ENCODE measurements at regions not wholly inside any gene's neighbourhood (a gene's known extent, or its start where the extent isn't known, plus 50 kb on each side); places are given as distances from the start of the nearest gene placed in this dataset.

- H3K4me3 ChIP-seq (ENCODE audit: insufficient read depth, low read length): no peak overlapping the region
- no peaks in the 10 kb centered on the region for H3K4me1 ChIP-seq (ENCODE audit: insufficient read depth, low read length)
- H3K79me2 ChIP-seq (ENCODE audit: insufficient read depth, low read length): no peaks in the 10 kb centered on the region
- H3K36me3 ChIP-seq (ENCODE audit: insufficient read depth, low read length): no peaks in the 10 kb centered on the region
- H2AFZ ChIP-seq (ENCODE audit: low read length): no peak overlapping the region
- no peak overlapping the region for H3K4me2 ChIP-seq (ENCODE audit: insufficient read depth, low read length)
- no peak for DNase-seq (ENCODE audit: insufficient read length, low spot score, missing footprints)
- H3K27ac ChIP-seq (ENCODE audit: low read depth, low read length): no peak overlapping the region
- H4K20me1 ChIP-seq (ENCODE audit: insufficient read depth, low read length): no peaks in the 10 kb centered on the region
- no peak for TF ChIP-seq CTCF (IDR thresholded peaks at IDR 0.05; ENCODE audit: extremely low read depth, low read depth, low read length)
- H3K9me3 ChIP-seq (ENCODE audit: low read depth, low read length): no peaks in the 10 kb centered on the region
- no peaks in the 10 kb centered on the region for H3K27me3 ChIP-seq (ENCODE audit: insufficient read depth, low read length)
Observed at GRCh38 chrX:93598076-93598475, 75.3 kb downstream of the NAP1L3 start.

- Histone ChIP-seq H2AFZ (ENCODE audit: low read length) (no peak overlapping the region), H3K9me3 (ENCODE audit: low read depth, low read length) (no peaks in the 10 kb centered on the region), H3K4me3 (ENCODE audit: insufficient read depth, low read length) (no peak overlapping the region), H3K27me3 (ENCODE audit: insufficient read depth, low read length) (no peaks in the 10 kb centered on the region), H4K20me1 (ENCODE audit: insufficient read depth, low read length) (no peaks in the 10 kb centered on the region), H3K36me3 (ENCODE audit: insufficient read depth, low read length) (no peaks in the 10 kb centered on the region), H3K4me1 (ENCODE audit: insufficient read depth, low read length) (no peaks in the 10 kb centered on the region), H3K4me2 (ENCODE audit: insufficient read depth, low read length) (no peak overlapping the region), H3K27ac (ENCODE audit: low read depth, low read length) (no peak overlapping the region), H3K79me2 (ENCODE audit: insufficient read depth, low read length) (no peaks in the 10 kb centered on the region)
- no peak for TF ChIP-seq CTCF (IDR thresholded peaks at IDR 0.05; ENCODE audit: extremely low read depth, low read depth, low read length)
- no peak for DNase-seq (ENCODE audit: insufficient read length, low spot score, missing footprints)
Observed at GRCh38 chrX:93594780-93595179, 78.6 kb downstream of the NAP1L3 start.

GRCh38 chrX:93593966-93594365 is 79.4 kb downstream of the NAP1L3 start:
- H2AFZ ChIP-seq (ENCODE audit: low read length): no peak overlapping the region
- H3K4me1 ChIP-seq (ENCODE audit: insufficient read depth, low read length): no peaks in the 10 kb centered on the region
- H3K36me3 ChIP-seq (ENCODE audit: insufficient read depth, low read length): no peaks in the 10 kb centered on the region
- H4K20me1 ChIP-seq (ENCODE audit: insufficient read depth, low read length): no peaks in the 10 kb centered on the region
- H3K27ac ChIP-seq (ENCODE audit: low read depth, low read length): no peak overlapping the region
- no peaks in the 10 kb centered on the region for H3K79me2 ChIP-seq (ENCODE audit: insufficient read depth, low read length)
- no peaks in the 10 kb centered on the region for H3K9me3 ChIP-seq (ENCODE audit: low read depth, low read length)
- TF ChIP-seq CTCF (IDR thresholded peaks at IDR 0.05; ENCODE audit: extremely low read depth, low read depth, low read length): no peak
- H3K4me2 ChIP-seq (ENCODE audit: insufficient read depth, low read length): no peak overlapping the region
- no peaks in the 10 kb centered on the region for H3K27me3 ChIP-seq (ENCODE audit: insufficient read depth, low read length)
- H3K4me3 ChIP-seq (ENCODE audit: insufficient read depth, low read length): no peak overlapping the region
- no peak for DNase-seq (ENCODE audit: insufficient read length, low spot score, missing footprints)

GRCh38 chrX:93591398-93591797 is 82.0 kb downstream of the NAP1L3 start:
- H3K36me3 ChIP-seq (ENCODE audit: insufficient read depth, low read length): no peaks in the 10 kb centered on the region
- no peak overlapping the region for H3K27ac ChIP-seq (ENCODE audit: low read depth, low read length)
- no peak overlapping the region for H3K4me3 ChIP-seq (ENCODE audit: insufficient read depth, low read length)
- H2AFZ ChIP-seq (ENCODE audit: low read length): no peak overlapping the region
- H4K20me1 ChIP-seq (ENCODE audit: insufficient read depth, low read length): no peaks in the 10 kb centered on the region
- H3K4me2 ChIP-seq (ENCODE audit: insufficient read depth, low read length): no peak overlapping the region
- peak; percentile 56 for DNase-seq (ENCODE audit: insufficient read length, low spot score, missing footprints)
- no peak for TF ChIP-seq CTCF (IDR thresholded peaks at IDR 0.05; ENCODE audit: extremely low read depth, low read depth, low read length)
- H3K4me1 ChIP-seq (ENCODE audit: insufficient read depth, low read length): no peaks in the 10 kb centered on the region
- H3K79me2 ChIP-seq (ENCODE audit: insufficient read depth, low read length): no peaks in the 10 kb centered on the region
- H3K27me3 ChIP-seq (ENCODE audit: insufficient read depth, low read length): no peaks in the 10 kb centered on the region
- H3K9me3 ChIP-seq (ENCODE audit: low read depth, low read length): no peaks in the 10 kb centered on the region
